Uterus (tissue), 2 donors: ENCODE measurements at regions not wholly inside any gene's neighbourhood (a gene's known extent, or its start where the extent isn't known, plus 50 kb on each side); places are given as distances from the start of the nearest gene placed in this dataset.

Experiments used
- POLR2A ChIP-seq, 2 donors: fragments of 450-650 bp; IDR thresholded peaks; one replicate each; pipeline ENCODE4 v1.6.1; 2016; ENCODE audit warnings: antibody characterized with exemption in 2 of 2, mild to moderate bottlenecking in 1 of 2, moderate library complexity in 1 of 2
- TF ChIP-seq, protein P1 (sequence below), 4 experiments: fragments of 200-600 bp in 2 of 4; fragments of 450-650 bp in 2 of 4; sonication (generic) in 2 of 4; IDR thresholded peaks; one replicate each; pipeline ENCODE4 v1.5.1; 2016 to 2019; ENCODE audit warnings: antibody characterized with exemption in 4 of 4, mild to moderate bottlenecking in 2 of 4, moderate library complexity in 1 of 4

GRCh38 chr1:99474350-99474893, 171.5 kb upstream of the PALMD start:
- TF ChIP-seq, protein P1, sequence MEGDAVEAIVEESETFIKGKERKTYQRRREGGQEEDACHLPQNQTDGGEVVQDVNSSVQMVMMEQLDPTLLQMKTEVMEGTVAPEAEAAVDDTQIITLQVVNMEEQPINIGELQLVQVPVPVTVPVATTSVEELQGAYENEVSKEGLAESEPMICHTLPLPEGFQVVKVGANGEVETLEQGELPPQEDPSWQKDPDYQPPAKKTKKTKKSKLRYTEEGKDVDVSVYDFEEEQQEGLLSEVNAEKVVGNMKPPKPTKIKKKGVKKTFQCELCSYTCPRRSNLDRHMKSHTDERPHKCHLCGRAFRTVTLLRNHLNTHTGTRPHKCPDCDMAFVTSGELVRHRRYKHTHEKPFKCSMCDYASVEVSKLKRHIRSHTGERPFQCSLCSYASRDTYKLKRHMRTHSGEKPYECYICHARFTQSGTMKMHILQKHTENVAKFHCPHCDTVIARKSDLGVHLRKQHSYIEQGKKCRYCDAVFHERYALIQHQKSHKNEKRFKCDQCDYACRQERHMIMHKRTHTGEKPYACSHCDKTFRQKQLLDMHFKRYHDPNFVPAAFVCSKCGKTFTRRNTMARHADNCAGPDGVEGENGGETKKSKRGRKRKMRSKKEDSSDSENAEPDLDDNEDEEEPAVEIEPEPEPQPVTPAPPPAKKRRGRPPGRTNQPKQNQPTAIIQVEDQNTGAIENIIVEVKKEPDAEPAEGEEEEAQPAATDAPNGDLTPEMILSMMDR (IDR thresholded peaks at IDR 0.05), result no peak
- no peak for TF ChIP-seq POLR2A (IDR thresholded peaks at IDR 0.05)
